Erythroblast (primary cell): ENCODE measurements at regions not wholly inside any gene's neighbourhood (a gene's known extent, or its start where the extent isn't known, plus 50 kb on each side); places are given as distances from the start of the nearest gene placed in this dataset.

Experiments used
- DNase-seq, 2 experiments: peaks; one replicate each; lab custom pipeline; 2025; lab: John Stamatoyannopoulos, UW
- GATA1 ChIP-seq: IDR thresholded peaks from 2 replicates; pipeline ENCODE4 v1.6.1; 2011; ENCODE audit warnings: low read depth, mild to moderate bottlenecking, control low read depth, low read length, moderate library complexity
- POLR2A ChIP-seq: IDR thresholded peaks from 2 replicates; pipeline ENCODE4 v1.6.1; 2011; ENCODE audit warnings: mild to moderate bottlenecking, low read length

DNA sequence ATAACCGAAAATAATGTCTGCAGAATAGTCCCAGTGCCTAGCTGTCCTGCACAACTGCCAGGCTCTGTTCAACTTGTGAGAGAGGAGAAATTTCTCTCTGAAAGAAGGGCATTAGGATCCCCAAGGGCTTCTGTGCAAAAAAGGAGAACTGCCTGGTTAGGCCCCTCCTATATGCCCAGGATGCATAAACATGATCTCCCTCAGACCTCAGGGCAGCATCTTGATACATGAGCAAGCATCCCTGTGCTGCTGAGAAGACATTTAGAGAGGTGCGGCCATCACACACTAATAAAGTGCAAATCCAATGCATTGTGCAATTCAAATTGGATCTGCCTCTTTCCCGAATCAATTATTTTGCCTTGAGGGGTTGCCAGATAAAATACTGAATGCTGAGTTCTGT, 553.6 kb downstream of the TNS3 start:
- TF ChIP-seq GATA1 (no peak), POLR2A (no peak)
- DNase-seq: no peak

DNA sequence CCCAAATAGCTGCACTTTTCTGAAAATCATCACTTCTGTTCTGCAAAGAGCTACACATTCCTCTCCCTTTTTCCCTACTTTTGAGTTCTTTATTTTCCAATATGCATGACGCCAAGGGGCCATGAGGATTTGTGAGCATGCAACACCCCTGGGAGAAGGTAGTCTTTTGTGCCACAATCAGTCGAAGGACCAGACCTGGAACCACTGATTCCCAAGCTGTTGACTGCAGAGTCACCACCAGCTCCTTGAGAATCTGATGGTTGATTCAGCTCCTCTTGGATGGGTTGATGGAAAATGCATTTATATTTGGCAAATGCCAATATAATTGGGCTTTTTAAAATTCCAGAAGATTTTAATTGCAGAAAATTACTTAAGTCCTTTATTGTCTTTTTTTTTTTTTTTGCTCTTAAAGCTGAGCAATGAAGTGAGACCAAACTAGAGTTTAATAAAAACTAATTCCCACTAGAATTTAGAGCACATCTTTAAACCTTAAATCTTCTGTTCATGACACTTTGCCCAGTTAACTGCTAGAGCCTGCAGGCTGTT, 554.1 kb downstream of the TNS3 start:
- TF ChIP-seq POLR2A: no peak
- TF ChIP-seq GATA1: no peak
- DNase-seq: no peak

DNA sequence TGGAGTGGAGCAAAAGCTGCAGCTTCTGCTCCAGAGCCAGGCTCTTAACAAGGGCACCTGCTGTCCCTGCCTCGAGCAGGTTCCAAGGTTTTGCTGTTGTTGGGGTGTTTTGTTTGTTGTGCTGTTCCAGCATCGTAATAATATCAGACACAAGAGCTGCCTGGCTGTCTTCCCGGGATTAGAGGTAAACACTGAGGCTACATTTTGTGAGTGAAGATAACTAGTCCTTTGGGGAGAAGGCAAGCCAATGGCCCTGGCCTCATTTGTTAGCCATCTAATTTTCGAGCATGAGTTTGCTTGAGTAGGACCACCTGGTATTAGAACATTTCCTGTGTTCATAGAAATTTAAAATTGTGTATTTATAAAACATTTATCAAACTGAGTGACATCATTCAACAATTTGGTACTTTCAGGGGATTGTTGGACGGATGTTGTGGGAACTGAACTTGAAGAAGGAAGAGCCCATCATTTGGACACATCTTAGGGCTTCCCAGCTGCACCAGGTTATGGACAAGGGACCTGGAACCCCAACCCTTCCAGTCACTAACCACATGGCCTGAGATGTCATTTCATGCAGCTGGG, 555.0 kb downstream of the TNS3 start:
- DNase-seq: no peak
- no peak for TF ChIP-seq GATA1
- TF ChIP-seq POLR2A: no peak

DNA sequence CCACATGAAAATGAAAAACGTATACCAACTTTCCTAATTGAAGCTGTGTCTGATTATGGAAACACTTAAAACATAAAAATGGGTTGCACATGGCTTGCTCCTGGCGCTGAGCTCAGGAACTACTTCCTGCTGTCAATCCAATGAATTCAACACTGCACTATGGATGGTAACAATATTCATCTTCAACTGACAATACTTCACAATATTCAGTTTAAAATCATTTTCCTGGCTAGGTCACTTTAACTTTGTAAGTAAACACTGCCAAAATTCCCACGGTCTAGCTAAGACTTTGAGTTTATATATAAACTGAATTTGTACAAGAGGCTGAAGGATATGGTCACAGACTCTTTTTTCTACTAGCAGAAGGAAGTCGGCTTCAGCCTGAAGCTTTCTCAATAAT, 556.9 kb downstream of the TNS3 start:
- TF ChIP-seq POLR2A (no peak), GATA1 (no peak)
- no peak for DNase-seq

DNA sequence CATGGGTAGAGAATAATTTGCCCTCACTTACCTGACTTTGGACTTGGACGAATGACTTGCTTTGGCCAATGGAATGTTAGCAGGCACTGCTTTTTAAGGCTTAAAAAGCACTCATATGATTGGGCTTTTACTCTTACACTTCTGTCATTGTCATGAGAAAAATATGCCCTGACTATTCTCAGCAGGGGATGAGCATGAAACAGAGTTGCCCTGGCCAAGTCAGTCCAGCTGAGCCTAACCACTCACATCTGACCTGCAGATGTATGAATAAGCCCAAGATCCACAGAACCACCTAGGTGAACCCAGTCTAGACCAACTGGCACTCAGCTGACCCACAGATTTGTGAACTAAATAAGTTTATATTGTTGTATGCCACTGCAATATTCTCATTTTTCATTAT, 573.5 kb downstream of the TNS3 start:
- TF ChIP-seq GATA1: no peak
- no peak for TF ChIP-seq POLR2A
- DNase-seq: no peak

DNA sequence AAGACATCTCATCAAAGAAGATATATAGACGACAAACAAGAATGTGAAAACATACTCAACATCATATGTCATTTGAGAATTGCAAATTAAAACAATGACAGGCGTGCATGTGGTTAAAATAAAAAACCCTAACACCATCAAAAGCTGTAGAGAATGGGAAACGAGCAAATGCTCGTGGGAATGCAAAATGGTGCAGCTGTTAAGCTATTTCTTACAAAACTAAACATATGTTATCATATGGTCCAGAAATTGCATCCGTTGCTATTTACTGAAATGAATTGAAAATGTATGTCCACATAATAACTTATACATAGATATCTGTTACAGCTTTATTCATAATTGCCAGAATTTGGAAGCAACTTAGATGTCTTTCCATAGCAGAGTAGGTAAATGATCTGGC, 574.4 kb downstream of the TNS3 start:
- TF ChIP-seq POLR2A (no peak), GATA1 (no peak)
- no peak for DNase-seq

DNA sequence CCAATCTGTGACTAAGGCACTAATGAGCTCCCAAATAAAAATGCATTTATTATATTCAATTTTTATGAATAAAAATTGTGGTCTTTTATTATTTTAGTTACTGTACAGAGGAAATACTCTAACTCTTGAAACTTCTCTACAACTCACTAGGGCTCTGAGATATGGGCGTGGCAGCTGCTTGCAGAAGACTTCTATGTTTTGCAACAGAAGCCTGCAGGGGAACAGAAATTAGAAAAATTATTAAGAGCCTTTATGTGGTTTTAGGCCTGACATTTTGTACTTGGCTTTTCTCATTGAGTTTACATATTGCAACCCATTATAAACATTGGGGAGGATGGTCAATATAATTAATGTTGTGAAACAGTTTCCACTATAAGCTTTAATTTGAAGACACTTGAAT, 581.4 kb downstream of the TNS3 start:
- DNase-seq: no peak
- no peak for TF ChIP-seq POLR2A
- TF ChIP-seq GATA1: no peak

DNA sequence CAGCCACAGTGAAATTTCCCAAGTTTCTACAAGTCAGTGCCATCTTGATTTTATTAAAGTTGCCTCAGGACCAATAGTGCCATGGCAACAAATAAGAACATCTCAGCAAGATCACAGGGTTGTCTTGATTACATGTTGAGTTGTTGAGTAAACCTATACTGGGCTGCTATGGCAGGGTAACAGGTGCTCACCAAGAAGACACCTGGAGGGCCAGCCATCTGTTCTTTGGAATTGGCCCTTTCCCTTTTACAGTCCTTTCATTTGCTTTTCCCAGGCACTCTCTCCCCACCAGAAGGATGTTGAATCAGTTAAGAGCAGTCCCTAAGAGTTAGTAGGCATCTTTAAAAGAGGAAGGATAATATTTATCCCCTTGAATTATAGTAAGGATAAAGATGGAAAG, 582.0 kb downstream of the TNS3 start:
- TF ChIP-seq POLR2A: no peak
- TF ChIP-seq GATA1: no peak

DNA sequence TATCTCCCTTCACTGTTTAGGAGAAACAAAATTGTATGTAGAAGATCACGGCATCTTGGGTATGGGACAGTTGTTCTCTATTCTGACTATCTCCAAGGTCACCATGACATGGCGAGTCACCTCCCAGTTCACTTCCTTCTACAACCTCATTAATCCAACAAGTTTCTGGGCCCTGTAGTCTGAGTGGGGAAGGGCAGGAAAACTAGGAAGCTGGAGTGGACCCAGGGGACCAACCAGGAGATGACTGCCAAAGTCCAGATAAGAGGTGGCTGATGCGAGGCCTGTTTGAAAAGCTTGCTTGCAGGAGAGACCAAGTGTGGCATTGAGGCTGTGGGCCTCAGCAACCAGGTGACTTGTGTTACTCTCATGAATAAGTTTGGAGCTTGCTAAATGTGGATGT, 584.9 kb downstream of the TNS3 start:
- TF ChIP-seq GATA1 (no peak), POLR2A (no peak)

More for the DNA sequence above, 582.0 kb downstream of the TNS3 start:
- DNase-seq: no peak

DNA sequence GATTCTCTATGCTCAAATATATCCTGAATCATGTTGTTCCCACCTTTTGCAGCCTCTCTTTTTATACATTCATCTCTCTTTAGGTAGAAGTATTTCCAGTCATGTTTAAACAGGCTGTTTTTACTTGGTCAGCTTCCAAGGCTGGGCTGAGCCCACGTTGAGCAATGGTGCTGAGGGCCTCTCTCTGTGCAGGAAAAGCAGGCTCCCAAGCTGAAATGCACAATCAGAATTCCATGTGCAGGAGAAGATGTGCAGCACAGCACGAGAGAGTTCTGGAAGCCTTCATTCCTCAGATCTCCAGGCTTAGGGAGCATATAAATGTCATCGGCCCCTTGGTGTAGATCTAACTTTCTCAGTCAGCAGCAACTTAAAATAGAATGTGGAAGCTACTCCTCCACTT, 588.5 kb downstream of the TNS3 start:
- TF ChIP-seq GATA1 (no peak), POLR2A (no peak)
- DNase-seq: no peak

More for the DNA sequence above, 584.9 kb downstream of the TNS3 start:
- no peak for DNase-seq

DNA sequence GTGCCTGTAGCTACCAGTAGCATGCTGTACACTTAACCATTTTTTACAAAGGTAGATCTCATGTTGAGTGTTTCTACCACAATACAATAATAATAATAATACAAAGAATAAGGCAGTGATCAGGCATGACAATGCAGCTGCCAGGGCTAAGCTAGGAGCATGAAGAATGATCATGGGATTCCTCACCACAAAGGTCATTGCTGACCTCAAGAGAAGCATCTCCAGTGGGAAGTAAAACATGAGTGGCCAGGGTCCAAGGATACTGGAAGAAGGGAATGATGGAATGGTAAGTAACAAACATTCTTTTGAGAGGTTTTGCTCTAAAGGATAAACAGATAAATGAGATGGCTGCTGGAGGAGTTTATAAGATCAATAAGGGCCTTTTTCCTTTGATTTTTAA, 591.1 kb downstream of the TNS3 start:
- TF ChIP-seq GATA1 (no peak), POLR2A (no peak)
- DNase-seq: no peak

DNA sequence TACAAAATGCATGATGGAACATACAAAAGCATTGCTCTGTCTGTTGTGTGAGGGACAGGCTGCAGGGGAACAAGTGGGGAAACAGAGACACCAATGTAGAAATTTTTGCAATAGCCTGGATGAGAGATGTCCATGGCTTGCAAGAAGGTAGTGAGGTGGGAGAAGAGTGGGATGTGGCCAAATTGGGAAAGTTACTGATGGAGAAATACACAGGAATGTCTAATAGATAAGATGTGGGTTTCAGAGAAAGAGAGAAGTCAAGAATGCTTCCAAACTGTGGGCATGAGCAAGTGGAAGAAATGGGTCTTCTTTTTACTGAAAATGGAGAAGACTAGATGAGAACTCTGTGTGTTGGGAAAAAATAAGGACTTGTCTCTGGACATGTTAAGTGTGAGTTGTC, 592.7 kb downstream of the TNS3 start:
- TF ChIP-seq POLR2A: no peak
- TF ChIP-seq GATA1: no peak
- no peak for DNase-seq

DNA sequence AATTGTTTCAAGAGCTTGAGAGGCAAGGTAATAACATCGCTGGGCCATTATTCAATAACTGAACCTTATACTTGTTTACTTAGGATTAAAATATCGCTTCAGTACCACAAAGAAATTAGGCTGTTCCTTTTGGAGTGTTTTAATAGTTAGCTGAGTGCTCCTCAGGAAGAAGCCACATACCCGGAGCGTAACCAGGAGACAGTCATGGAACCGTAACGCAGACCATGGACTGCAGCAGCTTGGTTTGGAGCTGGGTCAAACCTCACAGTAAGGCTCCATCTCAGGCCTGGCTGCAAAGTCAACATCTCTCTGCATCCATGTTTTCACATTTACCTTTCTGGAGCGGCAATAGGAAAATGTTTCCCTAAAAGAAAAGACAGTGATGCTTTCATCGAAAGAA, 599.0 kb downstream of the TNS3 start:
- TF ChIP-seq GATA1 (no peak), POLR2A (no peak)
- DNase-seq: no peak

DNA sequence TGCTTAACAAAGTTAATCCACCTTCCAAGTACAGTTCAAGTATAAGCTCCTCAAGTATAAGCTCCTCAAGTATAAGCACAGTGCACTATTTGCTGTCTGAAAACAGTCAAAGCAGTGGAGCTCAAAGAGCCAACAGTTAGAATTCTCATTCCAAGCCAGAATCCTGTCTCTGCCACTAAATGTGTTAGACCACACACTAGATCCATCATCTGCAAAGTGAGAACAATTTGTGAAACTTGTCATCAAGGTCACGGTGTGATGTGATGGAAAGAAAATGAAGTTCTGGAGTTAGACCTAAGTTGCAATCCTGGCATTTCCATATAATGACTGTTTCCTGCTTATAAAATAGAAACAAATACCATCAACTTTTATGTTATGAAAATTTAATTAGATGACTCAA, 602.5 kb downstream of the TNS3 start:
- no peak for DNase-seq
- no peak for TF ChIP-seq POLR2A
- TF ChIP-seq GATA1: no peak

DNA sequence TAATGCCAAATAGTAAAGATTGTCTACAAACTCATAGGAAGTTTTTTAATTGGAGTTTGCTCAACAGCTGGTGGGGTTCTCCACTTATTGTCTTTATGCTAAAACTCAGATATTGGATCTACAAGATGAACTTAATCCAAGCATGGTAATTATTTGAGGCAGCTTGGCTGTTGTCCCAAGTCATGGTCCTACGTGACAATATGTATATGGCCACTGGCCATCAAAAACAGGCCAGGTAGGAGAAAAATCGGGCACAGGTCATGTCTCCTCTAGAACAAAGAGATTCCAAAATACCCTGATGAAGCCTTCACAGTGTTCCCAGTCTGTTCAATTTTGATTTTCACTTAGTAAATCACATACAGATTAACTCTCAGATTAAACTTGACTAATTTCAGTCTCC, 606.4 kb downstream of the TNS3 start:
- no peak for DNase-seq
- no peak for TF ChIP-seq GATA1
- TF ChIP-seq POLR2A: no peak

DNA sequence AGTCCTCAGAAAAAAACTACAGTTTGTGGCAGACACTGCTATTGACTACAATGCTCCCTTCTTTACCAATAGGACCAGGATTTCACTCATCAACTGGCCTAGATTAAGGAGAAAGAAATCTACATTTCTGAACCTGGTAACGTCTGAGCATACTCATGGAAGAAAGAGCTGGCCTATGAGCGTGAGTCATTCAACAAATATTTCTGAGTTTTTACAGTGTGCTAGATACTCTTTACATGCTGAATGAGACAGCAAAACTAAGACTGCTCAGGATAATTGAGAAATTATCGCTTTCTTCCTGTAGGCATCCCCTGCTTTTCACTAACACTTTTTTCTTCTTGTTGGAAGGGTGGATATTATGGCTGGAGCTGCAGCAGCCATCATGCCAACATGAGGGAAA, 609.7 kb downstream of the TNS3 start:
- no peak for DNase-seq

DNA sequence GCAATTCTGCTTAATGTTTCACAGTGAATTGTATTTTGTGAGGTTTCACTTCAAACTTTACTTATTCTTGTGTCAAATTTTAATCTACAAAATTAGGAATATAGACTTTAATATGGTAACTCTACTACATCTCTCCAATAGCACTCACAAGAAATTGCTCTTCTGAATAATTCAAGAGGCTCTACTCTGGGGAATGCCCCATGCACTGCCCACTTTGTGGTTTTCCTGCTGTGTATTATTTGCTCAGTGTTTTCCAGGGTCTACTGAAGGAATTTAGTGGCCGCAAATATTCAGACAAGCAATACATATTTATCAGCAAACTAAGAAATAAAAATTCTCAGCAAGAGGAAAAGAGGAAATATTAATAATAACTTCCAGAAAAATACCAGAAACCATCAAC, 611.4 kb downstream of the TNS3 start:
- TF ChIP-seq POLR2A (no peak), GATA1 (no peak)

More for the DNA sequence above, 609.7 kb downstream of the TNS3 start:
- TF ChIP-seq POLR2A: no peak
- TF ChIP-seq GATA1: no peak

More for the DNA sequence above, 611.4 kb downstream of the TNS3 start:
- no peak for DNase-seq
